HPDE6-E6E7 (cell line): ENCODE measurements at regions not wholly inside any gene's neighbourhood (a gene's known extent, or its start where the extent isn't known, plus 50 kb on each side); places are given as distances from the start of the nearest gene placed in this dataset.
A peak's percentile ranks its signal among the peaks of the same experiment; 100 is the strongest.
"Not testable (repeated sequence)": the region's sequence is repeated elsewhere in the genome, so short reads cannot be mapped to it uniquely, and the experiment has no call there.

Experiments used
- DNase-seq: peaks from one replicate; pipeline ENCODE4 v3.0.0; 2011; ENCODE audit warnings: missing footprints; ENCODE audit errors: extremely low spot score

DNA sequence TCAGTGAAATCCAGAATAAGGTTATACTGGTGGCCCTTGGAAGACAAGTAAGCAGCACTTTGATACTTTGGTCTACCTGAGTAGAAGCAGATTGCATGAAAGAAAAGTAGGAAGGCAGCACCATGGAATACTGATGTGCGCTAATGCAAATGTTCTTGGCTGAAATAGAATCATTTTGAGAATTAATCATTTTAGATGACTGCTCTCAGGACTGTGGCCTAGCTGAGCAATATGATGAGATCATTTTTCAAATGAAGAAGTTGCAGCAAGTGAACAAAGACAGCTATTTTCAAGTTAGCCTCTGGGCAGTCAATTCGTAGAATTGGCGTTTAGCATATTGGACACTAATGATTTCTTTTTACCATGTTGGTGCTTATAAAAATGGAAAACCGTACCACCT is 483.5 kb downstream of the TMEM232 start:
- no peak for DNase-seq

DNA sequence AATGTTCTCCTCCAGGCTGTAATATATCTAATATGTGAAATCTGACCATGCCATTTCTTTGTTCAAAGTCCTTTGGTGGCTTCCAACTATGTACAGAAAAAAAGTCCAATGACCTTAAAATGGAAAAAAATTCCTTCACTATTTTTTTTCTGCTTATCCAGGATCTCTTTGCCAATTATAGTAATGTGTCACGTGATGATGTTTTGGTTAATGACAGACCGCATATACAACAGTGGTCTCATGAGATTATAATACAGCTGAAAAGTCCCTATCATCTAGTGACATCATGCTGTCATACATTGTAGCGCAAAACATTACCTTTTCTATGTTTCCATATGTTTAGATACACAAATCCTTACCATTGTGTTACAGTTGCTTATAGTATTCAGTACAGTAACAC is 477.6 kb downstream of the TMEM232 start:
- no peak for DNase-seq

DNA sequence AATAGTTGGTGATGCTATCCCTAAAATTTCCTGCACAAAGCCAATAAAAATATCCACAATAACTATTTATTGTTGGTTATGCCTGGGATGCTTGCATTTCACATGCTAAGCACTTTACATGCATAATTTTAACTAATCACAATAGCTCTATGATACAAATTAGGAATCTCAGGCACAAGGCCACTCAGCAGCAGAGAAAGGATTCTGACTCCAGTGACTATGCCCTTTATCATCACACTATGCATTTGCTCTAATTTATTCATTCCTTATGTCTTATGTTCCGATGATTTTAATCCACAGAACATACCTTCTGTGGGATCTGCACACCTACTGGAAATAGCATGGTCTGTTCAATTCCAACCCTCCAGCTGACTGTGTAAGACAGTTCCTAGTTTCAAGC is 476.1 kb downstream of the TMEM232 start:
- no peak for DNase-seq

DNA sequence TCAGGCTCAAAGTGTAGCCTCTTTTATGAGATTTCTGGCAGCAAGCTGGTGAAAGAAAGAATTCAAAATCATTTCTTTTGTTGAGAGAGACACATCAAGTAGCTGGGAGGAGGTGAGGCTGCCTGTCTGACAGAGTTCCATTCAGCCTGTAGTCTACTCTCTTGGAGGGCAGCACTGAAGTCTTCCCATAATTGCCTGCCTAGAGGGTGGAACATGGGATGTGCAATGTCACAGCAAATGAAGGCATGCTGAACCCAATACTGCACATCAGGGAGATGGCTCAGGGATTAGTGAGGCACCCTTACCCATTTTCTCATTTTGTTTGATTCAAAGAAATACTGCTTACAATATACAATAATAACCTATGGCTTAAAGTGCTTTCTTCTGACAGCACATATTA is 475.7 kb downstream of the TMEM232 start:
- DNase-seq: no peak

DNA sequence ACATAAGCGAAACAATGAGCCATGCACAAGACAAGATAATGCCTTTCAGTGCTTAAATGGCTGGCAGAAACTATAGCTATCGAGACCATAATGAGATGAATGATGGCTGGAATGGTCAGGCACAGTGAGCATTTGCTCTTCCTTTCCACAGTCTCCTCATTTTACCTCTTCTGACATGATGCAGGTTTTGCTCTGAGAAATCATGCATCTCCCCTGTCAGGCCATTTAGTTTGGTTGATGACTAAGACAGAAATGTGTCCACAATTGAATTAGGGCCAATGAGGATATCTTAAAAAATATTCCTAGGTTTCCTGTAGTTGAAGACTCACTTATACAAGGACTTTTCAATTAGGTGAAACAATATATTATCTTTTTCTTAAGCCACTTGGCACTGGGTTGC is 475.1 kb downstream of the TMEM232 start:
- DNase-seq: no peak

DNA sequence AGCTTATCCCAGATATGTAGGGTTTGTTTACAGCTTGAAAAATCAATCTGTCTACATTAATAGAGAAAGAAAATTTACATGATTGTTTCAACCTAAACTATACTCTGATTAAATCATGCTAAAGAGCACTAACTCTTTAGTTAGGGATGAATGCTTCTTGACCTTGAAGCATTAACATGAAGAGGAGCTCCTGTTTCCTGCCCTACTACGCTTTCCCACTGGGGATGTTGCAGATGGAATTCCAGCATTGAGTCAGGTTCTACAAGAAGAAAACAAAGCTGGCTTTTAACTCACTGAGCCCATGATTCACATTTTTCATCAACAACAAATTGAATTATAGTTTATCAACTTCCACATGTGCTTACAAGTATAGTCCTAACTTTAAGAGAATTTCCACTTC is 471.3 kb downstream of the TMEM232 start:
- no peak for DNase-seq

DNA sequence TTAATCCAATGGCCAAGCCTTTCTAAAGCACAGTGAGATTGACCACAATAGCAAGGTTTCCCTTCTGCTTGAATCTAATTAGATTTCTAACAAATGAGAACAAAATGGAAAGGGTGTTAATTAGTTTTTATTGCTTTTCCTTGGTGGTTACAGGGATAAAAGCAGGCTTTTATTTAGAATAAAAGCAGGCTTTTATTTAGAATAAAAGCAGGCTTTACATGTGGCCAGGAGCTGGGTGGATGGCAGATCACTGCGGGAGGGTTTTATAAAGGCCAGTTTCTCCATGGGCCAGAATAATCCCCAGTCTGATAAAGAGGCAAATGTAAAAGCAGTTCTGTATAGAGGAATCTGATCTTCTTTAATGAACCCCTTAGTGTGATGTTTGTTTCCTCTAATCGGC is 470.2 kb downstream of the TMEM232 start:
- DNase-seq: no peak

DNA sequence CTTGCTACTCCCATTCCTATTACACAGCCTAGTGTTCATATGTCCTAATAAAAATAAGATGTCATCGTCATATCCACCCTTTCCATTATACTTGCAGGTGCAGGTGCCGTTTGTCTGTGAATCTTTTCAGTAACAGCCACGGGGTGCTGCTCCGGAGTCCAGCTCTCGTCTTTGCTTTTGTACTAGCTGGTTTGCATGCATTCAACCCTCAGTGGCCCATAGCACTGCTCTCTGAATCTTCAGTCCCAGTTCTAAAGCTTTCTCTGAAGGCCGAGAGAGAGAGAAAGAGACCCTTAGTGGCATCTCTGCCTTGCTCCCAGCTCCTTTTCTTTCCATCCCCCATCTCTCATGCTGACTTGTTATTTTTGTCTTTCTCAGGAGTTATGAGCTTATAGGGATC is 468.5 kb downstream of the TMEM232 start:
- DNase-seq: no peak

DNA sequence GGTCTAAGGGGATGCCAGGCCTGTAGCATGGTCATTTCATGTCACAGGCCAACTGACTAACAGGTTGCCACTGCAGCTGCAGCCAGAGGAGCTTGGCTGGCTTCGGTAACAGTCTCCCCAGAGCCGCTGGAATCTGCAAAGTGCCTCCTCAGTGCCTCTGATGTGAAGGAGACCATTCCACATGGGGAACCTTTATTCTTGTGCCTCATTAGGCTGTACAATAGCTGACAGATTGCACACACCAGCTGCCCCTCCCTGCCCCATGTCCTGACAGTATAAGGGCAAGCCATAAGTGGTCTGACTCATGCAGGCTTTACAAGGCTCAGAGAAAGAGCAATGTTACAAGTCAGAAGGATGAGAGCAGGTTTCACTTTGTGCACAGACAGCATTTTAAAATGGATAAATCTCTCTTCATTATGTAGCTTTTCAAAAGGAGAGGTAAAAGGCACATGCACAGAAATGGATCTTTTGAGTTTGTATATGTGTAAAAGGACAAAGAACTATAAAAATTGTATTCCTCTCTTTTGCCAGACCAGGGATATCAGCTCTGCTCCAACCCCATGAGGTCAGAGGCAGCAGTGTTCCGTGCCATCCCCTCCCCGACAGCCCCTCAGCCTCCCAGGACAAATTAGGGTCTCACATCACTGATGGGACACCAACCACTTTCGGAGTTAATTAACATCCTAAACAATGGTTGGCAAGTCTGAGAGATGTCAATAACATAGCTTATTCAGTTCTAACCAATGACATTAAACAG is 467.8 kb downstream of the TMEM232 start:
- peak; percentile 33 for DNase-seq

DNA sequence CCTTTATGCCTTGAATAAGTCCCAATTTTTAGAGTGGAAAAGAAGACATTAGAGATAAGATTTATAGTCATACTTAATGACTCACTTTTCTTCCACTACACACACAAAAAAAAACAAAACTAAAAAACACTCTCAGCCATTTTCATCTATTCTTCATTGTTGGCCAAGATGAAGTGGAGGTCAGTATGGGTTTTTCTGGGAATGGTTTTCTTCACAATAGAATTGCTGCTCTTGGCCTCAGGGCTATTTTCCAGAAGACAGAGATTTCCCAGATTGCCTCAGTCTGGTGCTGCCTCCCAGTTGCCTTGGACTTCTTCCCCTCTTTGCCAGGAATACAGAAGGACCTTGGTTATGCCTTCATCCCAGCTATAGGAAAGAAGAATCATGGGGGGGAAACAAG is 463.7 kb downstream of the TMEM232 start:
- no peak for DNase-seq

DNA sequence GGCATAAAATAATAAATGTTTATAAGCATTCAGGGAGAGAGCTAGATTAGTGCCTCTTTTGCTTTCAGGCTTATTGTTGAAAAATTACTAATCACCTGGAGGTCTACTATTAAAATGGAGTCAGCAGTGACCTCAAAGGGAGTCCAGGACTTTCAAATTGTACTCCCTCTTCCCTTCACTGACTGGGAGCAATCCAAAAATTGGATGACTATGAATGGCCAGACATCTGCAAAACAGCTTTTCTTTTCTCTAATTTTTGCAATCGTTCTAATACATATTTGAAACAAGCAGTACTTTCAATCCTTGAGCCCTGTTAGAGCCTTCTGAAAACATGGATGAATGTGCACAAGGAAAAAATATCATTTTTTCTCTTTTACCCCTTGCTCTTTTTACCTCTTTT is 461.8 kb downstream of the TMEM232 start:
- no peak for DNase-seq

DNA sequence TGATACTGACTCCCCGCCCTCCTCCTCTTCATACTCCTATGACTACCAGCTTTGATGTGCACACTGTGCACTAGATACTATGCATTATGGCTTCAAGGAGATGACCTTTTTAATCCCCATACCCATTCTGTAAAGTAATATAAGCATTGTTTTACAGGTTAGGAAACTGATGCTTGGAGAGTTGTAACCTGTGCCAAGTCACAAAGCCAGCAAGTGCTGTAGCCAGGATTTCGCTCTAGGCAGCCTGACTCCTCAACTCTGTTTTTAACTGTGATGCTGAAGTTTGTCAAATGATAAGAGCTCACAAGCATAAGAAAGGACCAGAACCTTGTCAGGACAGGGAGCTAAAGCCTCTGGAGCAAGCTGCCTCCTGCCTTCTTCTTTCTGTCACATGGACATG is 461.3 kb downstream of the TMEM232 start:
- no peak for DNase-seq

DNA sequence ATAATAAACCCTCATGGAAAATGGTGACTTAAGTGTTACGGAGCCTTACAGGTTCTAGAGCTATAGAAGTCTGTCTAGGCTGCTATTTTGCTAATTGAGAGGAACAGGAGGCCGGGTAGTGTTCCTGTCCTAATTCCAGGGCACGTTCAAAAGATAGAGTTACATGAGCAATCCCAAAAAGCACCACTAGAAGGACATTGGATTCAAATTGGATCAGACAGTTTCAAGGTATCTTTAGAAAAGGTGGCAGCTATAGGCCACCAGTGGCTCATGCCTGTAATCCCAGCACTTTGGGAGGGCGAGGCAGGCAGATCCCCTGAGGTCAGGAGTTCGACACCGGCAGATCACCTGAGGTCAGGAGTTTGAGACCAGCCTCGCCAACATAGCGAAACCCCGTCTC is 458.8 kb downstream of the TMEM232 start:
- DNase-seq: no peak

DNA sequence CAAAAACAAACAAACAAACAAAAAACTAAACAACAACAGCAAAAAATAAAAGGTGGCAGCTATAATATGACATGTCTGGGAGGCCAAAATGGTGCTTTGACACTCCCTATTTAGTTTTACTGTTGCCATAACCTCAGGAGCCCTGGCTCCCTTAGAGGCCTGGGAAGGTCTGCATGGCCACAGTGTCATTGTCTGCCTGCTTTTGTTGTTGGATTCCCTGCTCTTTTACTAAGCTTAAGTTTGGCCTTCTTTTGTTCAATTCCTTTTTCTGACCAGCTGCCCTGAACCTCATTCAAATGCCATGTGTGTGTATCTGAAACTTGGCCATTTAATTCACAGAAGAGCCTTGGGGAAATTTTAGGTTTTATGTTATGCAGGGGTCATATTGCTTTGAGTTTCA is 458.2 kb downstream of the TMEM232 start:
- no peak for DNase-seq

DNA sequence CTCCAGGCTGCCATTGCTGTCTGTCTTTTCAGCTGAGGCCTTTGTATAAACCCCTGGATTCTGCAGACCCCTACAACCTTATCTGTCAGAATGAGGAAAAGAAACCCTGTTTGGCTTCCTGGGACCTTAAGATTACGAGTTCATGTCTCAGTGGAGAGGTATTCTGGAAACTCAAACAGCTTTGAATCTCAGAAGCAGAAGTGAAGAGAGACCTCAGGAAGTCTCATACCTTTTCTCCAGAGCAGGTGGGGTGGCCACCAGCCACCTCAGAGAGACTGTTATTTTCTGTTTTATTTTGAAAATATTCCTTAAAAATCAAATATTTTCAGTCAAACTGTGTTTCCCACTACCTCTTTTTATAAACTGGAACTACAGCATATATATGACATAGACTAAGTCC is 457.5 kb downstream of the TMEM232 start:
- no peak for DNase-seq

DNA sequence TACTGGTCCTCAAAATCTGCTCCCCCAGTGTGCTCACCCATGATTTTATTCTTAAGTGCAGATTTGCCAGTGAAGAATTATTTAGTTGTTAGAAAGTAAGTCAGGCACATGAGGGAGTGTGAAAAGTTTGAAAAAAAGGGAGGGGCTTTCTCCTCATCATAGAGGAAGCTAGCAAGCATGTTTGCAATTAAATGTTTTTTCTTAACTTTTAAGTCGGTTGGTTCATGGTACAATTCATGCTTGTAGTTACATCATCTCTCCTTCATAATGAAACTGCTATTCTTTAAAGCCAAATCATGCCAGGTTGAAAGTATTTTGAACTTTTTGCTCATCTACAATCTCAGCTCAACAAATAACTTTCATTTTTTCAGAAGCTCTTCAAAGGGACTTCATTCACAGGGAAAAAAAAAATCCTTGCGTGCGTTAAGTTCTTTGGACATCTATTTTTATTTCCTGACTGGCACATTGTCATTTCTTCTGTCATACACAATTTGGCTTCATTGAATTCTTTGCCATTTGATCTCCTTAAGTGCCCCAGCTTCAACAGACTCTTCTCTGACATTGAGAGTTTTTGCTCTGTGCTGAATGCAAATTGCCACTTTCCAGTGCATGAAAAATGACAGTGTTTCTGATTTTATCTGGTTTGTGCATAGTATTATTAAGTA is 456.9 kb downstream of the TMEM232 start:
- DNase-seq: no peak

DNA sequence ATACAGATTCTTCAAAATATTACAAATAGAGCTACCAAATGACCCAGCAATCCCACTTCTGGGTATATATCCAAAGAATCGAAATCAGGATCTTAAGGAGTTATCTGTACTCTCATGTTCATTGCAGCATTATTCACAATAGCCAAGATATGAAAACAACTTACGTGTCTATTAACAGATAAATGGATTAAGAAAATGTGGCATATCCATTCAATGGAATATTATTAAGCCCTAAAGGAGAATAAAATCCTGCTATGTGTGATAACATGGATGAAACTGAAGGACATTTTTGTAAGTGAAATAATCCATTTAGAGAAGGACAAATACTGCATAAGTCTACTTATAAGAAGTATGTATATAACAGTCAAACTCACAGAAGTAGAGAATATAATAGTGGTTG is 450.6 kb downstream of the TMEM232 start:
- no peak for DNase-seq

DNA sequence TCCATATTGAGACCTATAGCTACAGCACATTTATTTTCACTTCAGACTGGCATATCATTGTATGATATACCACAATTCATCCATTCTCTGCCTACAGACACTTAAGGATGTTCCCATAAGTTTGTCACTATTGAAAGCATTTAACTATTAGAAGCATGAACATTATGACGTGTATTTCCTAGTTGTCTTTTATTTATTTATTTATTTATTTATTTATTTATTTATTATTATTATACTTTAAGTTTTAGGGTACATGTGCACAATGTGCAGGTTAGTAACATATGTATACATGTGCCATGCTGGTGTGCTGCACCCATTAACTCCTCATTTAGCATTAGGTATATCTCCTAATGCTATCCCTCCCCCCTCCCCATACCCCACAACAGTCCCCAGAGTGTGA is 448.0 kb downstream of the TMEM232 start:
- not testable (repeated sequence) for DNase-seq

DNA sequence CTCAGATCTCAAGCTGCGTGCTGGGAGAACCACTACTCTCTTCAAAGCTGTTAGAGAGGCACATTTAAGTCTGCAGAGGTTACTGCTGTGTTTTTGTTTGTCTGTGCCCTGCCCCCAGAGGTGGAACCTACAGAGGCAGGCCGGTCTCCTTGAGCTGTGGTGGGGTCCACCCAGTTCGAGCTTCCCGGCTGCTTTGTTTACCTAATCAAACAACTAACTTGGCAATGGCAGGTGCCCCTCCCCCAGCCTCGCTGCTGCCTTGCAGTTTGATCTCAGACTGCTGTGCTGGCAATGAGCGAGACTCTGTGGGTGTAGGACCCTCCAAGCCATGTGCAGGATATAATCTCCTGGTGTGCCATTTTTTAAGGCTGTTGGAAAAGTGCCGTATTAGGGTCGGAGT is 442.4 kb downstream of the TMEM232 start:
- DNase-seq: not testable (repeated sequence)

DNA sequence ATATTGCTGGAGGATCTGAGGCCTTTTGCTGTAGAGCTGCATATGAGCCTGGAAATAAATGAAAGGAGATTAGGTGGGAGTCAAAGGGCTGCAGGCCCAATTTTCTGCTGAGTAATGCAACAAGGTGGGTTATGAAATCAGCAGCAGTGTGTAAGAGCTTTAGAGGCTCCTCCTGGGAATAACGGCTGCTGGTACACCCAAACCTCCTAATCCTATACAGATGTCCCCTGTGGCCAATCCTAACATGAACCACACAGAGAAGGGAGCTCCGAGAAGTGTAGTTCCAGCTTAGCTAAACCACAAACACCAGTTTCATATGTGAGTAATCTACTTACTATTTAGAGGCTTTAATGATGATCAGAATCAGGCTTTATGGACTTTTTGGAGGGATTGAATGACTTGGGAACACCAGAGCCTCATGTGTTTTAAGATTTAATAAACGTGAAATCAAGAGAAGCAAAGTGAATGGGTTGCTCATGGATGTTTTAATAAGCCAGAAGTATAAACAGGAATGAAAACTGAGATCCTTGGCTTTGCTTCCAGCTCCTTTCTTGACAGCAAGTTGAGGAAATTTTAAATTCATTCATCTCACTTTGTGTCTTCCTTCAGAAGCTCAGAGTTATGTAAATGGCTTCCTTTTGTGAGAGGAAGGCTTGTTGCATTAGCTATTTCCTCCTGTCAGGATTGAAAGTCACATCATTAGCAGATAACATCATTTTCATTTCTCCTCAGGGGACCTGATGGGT is 437.5 kb downstream of the TMEM232 start:
- DNase-seq: no peak

DNA sequence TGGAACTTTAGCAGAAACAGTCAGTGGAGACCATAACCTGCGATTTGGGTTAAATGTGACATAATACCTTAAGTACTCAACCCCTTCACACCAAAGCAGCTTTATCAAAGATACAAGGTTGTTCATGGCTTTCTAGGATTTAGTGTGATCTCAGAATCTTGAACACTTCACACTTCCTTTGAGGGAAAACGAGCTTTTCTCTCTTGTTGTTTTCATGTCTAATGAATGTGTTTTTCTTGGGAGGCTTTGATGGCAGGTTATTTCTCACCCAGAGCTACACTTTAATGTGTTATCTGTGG is 437.0 kb downstream of the TMEM232 start:
- no peak for DNase-seq

DNA sequence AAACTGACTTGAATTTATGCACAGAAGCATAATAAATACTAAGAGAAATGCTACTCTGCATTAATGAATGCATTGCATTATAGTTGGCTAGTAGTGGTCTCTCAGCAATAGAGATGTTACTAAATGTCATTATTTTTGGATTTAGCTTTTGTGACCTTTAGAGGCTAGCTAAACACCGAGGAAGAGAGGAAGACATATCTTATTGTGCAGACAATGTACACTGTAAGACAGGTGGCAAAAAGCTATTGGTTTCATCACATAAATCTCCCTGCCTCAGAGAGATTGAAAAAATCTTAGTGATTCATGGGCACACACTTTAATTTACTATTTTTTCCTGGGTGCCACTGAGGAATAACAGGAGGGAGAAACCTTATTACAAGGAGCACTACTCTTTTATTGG is 435.9 kb downstream of the TMEM232 start:
- DNase-seq: no peak

DNA sequence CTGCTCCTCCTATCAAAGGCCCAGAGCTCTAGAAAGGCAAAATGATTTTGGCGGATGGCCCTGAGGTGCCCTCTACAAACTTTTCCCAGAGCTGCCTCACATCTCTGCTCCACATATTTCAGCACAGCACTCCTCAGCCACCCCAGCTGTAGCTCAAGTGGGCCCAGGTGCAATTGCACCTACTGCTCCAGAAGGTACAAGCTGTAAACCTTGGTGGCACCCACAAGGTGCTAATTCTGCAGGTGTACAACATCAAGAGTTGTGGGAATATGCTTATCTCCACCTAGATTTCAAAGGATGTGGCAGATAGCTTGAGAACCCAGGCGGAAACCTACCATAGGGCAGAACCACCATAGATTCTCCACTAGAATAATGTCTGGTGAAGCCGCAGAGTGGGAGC is 432.2 kb downstream of the TMEM232 start:
- DNase-seq: no peak
